CD4-positive, alpha-beta T cell treated with Interleukin-17A for 1 hour (primary cell): ENCODE measurements at regions not wholly inside any gene's neighbourhood (a gene's known extent, or its start where the extent isn't known, plus 50 kb on each side); places are given as distances from the start of the nearest gene placed in this dataset.
A peak's percentile ranks its signal among the peaks of the same experiment; 100 is the strongest.
"Not testable (repeated sequence)": the region's sequence is repeated elsewhere in the genome, so short reads cannot be mapped to it uniquely, and the experiment has no call there.

Experiments used
- DNase-seq: peaks from one replicate; pipeline ENCODE4 v3.0.0-alpha.2; 2020

DNA sequence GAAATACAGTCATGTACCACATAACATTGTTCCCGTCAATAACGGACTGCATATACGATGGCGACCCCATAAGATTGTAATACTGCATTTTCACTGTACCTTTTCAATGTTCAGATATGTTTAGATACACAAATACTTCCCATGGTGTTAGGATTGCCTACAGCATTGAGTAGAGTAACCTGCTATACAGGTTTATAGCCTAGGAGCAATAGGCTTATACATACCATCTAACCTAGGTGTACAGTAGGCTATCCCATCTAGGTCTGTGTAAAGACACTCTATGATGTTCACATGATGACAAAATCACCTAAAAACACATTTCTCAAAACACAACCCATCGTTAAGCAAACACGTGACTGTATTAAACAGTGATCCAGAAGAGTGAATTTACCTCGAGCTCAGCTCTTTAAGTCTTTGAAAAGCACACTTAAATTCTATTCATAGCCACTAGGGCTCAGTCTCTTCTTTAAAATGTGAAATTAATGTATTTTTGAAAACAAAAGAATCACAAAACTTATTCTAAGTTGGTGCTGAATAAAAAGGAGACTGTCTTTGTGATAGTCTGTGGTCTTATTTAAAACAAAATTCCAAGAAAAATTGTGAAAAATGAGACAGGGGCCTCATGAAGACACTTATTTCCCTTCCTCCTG, 239.1 kb upstream of the ARID2 start:
- no peak for DNase-seq

- no peak for DNase-seq
Observed at GRCh38 chr12:45494279-45494678, 235.2 kb upstream of the ARID2 start.

GRCh38 chr12:45498645-45499044, 230.9 kb upstream of the ARID2 start:
- DNase-seq: no peak

DNA sequence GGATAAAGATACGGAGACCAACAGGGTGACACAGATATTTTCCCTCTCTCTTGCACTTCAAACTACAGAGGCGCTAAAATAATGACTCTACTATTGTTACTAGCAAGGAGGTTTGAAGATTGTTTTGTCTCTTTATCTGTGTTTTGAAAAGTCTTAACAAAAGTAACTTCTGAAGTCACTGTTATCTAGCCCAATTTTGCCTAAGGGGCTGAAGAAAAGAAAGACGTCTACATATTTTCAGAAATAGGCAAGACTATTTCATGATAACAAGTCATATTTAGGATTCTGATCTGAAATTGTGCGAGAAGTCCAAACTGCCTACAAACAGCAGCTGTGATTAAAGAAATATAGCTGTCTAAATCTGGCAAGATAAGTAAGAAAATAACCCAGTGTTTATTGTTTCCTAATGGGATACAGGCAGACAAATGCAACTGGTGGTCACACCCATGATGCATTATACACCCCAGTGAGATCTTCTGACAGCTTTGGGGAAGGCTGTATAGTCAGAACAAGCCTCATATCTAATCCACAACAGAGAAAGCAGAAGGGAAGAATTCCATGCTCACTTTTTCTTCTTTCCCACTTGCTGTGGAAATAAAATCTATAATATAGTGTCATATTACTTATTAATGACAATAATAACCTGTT, 226.9 kb upstream of the ARID2 start:
- no peak for DNase-seq

DNA sequence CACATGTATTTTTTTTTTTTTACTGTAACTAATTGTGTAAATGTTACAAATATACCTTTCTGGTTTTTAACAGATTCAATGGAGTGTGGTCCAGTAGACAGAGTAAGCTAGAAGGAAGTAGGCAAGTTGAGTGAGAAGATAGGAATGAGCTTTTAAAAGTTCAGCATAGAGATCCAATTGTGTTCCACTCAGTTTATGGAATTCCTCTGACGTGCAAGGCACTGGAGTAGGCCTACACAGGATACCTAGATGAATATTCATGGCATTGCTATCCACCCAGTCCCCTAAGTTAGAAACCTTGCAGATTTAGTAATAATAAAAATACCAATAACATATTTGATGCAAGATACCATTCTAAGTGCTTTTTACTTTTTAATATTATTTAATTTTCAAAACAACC, 225.6 kb upstream of the ARID2 start:
- DNase-seq: no peak

DNA sequence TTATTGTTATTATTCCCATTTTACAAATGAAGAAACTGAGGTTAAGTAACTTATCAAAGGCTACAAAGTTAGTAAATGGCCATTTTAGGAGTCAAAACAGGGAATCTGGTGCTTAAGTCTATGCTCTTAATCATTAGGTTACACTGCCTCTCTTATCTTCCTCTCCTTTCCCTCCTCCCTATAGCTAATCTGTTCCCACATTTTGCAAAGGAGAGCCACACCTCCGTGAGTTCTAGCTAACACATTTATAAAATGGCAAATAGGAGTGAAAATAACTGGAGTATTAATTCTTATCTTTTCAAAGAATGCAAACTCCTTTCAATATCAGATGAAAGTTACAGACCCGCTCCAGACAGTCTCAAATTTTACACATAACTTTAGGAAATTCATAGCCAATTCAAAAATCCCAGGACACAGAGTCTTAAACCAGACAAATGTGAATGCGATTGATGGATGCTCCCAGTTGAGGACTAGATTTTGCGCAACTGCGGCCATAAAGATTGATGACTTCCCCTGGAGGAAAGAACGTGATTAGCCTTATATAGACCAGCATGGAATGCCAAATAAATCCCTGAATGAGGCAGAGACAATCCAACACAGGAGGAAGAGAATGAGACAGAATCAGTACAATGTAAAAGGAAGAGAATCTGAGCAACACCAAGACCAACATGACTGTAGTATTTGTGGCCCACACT, 225.0 kb upstream of the ARID2 start:
- DNase-seq: no peak

- peak; percentile 8 for DNase-seq
Observed at GRCh38 chr12:45509187-45509586, 220.3 kb upstream of the ARID2 start.

DNA sequence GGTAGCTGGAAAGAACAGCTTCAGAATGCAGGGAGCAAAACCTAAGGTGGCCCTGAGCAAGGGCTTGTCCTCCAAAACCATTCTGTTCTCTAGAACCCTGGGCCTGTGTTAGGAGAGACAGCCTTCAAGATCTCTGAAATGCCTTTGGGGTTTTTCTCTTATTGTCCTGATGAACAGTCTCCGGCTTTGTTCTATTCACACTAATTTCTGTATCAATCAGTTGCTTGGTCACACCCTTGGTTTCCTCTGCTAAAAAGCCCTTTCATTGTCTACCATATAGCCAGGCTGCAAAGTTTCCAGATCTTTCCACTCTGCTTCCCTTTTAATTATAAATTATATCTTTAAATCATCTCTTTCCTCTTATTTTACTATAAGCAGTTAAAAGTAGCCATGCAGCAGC, 219.9 kb upstream of the ARID2 start:
- DNase-seq: no peak

GRCh38 chr12:45517381-45517780, 212.1 kb upstream of the ARID2 start:
- DNase-seq: no peak

DNA sequence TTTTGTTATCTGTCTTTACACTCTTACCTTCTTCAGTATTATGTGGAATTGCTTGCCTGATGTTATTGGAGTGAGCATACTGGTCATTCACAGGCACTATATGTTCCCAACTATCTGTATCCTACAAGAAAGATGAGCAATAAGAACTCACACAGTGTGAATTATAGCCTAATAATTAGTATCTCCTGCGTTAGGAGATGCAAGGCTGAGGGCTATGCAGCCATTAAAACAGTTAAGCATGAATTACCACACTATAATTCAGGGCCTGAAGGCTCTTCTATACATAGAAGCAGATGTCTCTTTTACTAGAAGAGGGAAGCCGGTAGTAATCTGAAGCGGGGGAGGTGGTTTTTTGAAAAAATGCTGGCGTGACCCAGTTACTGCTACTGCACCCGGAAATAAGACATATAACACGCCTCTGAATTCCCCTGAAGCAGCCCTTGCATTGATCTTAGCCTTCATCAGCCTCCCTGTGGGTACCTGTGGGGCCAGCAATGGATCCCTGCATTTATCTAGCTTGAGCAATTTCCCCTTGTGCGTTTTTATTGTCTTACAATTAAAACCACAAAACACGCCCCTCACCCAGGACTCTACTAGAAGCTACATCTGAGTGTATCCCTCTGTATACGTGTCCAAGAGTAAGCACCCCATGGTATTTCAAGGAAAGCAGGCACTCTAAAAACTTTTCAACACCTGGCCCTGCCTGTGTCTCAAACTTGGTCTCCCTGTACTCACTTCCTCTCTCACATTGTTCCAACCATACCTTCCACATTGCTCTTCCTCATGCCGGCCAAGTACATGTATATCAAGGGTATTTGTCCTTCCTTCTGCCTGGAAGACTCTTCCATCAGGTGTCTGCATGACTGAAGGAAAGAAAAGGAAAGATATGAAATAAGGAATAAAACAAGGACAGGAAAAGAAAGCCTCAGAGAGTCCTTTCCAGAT, 210.9 kb upstream of the ARID2 start:
- DNase-seq: peak; percentile 78

DNA sequence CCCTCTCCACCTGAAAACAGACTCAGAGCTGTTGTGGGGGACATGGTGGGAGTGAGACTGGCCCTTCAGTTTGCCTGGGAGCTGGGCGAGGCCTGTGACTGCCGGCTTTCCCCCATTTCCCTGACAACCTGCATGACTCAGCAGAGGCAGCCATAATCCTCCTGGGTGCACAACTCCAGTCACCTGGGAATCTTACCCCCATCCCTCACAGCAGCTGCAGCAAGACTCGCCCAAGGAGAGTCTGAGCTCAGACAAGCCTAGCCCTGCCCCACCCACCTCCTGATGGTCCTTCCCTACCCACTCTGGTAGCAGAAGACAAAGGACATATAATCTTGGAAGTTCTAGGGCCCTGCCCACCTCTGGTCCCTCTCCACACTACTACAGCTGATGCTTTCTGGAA, 207.3 kb upstream of the ARID2 start:
- no peak for DNase-seq

- DNase-seq: not testable (repeated sequence)
Observed at GRCh38 chr12:45526823-45527222, 202.7 kb upstream of the ARID2 start.

GRCh38 chr12:45532113-45532512, 197.4 kb upstream of the ARID2 start:
- no peak for DNase-seq

GRCh38 chr12:45535610-45536180, 193.8 kb upstream of the ARID2 start:
- DNase-seq: no peak

GRCh38 chr12:45536284-45536683, 193.2 kb upstream of the ARID2 start:
- DNase-seq: no peak

DNA sequence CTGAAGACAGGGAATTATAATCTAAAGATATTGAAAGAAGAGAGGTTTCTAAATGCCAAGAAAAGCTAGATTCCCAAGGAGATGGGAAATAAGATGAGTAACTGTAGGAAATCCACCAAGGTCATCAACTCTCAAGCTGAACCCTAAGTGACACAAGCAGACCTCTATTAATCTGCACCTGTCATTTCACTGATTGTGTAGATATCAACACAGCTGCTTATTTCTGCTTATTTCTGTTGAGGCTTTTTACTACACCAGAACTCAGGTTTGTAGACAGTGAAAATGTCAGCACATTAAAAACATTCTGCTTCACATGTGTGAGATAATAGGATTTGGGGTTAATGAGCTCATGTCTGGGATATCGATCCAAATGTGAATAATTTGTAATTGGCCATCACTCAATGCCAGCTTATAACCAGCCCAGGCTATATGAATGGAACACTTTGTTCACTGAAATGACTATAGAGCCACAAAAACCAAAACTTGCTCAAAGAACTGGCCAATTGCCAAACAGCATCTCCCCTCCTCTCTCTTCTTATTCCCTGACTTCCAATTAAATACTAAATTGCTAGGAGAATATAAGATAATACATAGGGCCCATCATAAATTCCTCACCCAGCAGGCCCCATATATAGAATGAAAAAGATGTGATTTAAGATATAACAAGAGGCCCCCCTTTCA, 188.7 kb upstream of the ARID2 start:
- no peak for DNase-seq

DNA sequence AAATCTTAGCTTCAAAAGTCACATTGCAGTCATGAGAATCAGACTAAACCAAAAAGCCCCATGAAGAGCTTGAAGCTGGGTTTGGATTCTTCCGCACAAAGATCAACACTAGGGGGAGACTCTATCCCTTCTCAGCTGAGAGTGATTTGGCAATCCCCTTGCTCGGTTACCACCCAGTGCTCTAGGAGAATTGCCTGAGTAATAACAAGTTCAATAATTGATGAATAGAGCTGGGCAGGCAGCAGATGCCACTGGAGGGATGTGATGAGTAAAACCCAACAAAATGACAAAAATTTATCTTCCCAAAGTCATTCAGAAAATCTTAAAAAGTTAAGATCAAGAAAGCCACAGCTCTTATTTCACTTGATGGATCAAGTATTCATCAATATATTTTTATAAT, 185.6 kb upstream of the ARID2 start:
- DNase-seq: peak; percentile 81

DNA sequence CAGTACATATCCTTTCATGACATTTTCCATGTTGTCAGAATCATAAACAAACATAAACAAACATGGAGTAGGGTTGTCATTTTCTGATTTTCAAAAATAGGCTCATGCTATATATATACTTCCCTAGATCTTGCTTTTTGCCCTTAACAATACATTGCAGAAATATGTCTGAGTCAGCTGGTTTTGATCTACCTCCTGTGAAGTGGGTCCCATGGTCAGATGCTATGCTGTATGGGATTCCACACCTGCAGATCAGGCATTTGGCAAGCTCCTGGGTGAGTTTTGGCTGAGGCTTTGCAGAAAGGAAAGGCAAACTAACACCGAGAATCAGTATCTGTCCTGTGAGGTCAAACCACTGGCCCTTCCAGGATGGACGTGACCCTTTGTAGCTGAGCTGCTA, 183.0 kb upstream of the ARID2 start:
- no peak for DNase-seq

DNA sequence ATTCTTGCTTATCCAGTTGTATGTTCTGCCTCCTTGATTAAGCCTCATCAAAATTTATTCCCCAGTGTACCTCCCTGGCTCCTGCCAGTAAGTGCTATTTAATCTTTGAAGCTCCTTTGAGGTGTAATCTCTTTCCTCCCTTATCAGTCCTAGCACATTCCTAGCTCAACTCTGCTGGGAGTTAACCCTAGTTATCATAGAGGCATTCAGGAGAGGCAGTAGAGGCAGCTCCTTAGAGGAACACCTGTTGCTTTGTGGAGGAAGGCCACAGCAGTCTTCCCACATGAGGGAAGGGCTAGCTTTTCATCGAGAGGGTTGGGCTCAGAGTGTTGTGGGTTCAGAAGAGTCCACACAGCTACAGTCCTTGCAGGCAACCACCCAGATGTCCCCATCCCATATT, 182.4 kb upstream of the ARID2 start:
- DNase-seq: no peak

DNA sequence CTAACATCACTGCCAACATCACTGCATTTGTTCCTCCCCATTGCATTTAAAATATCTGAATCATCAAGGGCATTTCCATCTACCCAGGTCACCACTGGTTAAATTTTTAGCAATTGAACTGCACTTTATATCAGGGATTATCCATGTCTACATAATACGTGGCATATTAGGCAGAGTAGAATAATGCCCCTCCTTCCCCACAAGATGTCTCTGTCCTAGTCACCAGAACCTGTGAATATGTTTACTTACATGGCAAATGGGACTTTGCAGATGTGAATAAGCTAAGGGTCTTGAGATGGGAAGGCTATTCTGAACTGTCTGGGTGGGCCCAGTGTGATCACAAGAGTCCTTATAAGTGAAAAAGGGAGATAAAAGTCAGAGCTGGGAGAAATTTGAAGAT, 181.7 kb upstream of the ARID2 start:
- DNase-seq: peak; percentile 13

- no peak for DNase-seq
Observed at GRCh38 chr12:45548426-45548825, 181.1 kb upstream of the ARID2 start.

DNA sequence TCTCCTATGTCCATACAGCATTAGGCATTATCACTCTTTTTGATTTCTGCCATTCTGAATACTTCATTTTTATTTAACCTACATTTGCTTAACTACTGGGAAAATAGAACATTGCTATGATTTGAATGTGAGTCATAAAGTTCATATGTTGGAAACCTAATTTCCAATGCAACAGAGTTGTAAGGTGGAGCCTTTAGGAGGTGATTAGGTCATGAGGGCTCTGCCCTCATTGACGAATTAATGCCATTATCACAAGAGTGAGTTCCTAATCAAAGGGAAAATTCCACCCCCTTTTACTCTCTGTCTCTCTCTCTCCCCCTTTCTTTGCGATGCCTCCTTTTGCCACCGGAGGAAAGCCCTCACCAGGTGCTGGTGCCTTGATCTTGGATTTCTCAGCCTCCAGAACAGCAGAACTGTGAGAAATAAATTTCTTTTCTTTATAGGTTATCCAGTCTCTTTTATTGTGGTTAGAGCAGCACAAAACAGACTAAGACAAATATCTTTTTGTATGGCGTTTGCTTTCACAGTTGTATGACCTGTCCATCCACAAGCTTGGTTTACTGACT, 180.1 kb upstream of the ARID2 start:
- DNase-seq: no peak
